HG02884 (cell line): ENCODE measurements at regions not wholly inside any gene's neighbourhood (a gene's known extent, or its start where the extent isn't known, plus 50 kb on each side); places are given as distances from the start of the nearest gene placed in this dataset.

ENCODE experiments used
- ATAC-seq: cut with Tn5 transposase; IDR thresholded peaks from one replicate; pipeline ENCODE4 v1.9.1; 2021; ENCODE audit warnings: mild to moderate bottlenecking, moderate library complexity; ENCODE audit not compliant: unreplicated experiment

- no peak for ATAC-seq
Measured at GRCh38 chr6:97790926-97791590, 508.0 kb upstream of the MMS22L start.

GRCh38 chr6:97805596-97805995 is 522.6 kb upstream of the MMS22L start:
- ATAC-seq: no peak

- no peak for ATAC-seq
Measured at GRCh38 chr6:97812940-97813339, 529.9 kb upstream of the MMS22L start.

- ATAC-seq: no peak
Measured at GRCh38 chr6:97813889-97814567, 531.0 kb upstream of the MMS22L start.

GRCh38 chr6:97815301-97815812 is 532.3 kb upstream of the MMS22L start:
- ATAC-seq: no peak

- no peak for ATAC-seq
Measured at GRCh38 chr6:97816526-97816925, 533.5 kb upstream of the MMS22L start.

- no peak for ATAC-seq
Measured at GRCh38 chr6:97819710-97820109, 536.7 kb upstream of the MMS22L start.

GRCh38 chr6:97820400-97820799 is 537.4 kb upstream of the MMS22L start:
- no peak for ATAC-seq

- ATAC-seq: no peak
Measured at GRCh38 chr6:97822632-97823031, 539.6 kb upstream of the MMS22L start.

GRCh38 chr6:97841763-97842162 is 558.7 kb upstream of the MMS22L start:
- no peak for ATAC-seq

GRCh38 chr6:97842521-97842920 is 559.5 kb upstream of the MMS22L start:
- ATAC-seq: no peak

- ATAC-seq: no peak
Measured at GRCh38 chr6:97849390-97849789, 566.4 kb upstream of the MMS22L start.

- no peak for ATAC-seq
Measured at GRCh38 chr6:97850458-97851212, 567.6 kb upstream of the MMS22L start.

- no peak for ATAC-seq
Measured at GRCh38 chr6:97863697-97864096, 580.7 kb upstream of the MMS22L start.

- ATAC-seq: no peak
Measured at GRCh38 chr6:97864366-97864765, 581.4 kb upstream of the MMS22L start.

GRCh38 chr6:97864826-97865225 is 581.8 kb upstream of the MMS22L start:
- ATAC-seq: no peak

- no peak for ATAC-seq
Measured at GRCh38 chr6:97865612-97866011, 582.6 kb upstream of the MMS22L start.

- ATAC-seq: no peak
Measured at GRCh38 chr6:97866616-97867015, 583.6 kb upstream of the MMS22L start.

- ATAC-seq: no peak
Measured at GRCh38 chr6:97867177-97867576, 584.2 kb upstream of the MMS22L start.

- no peak for ATAC-seq
Measured at GRCh38 chr6:97870273-97870672, 587.3 kb upstream of the MMS22L start.

- ATAC-seq: no peak
Measured at GRCh38 chr6:97876711-97877110, 593.7 kb upstream of the MMS22L start.

- ATAC-seq: no peak
Measured at GRCh38 chr6:97882755-97883154, 599.7 kb upstream of the MMS22L start.
